GM12872 (cell line): ENCODE measurements at regions not wholly inside any gene's neighbourhood (a gene's known extent, or its start where the extent isn't known, plus 50 kb on each side); places are given as distances from the start of the nearest gene placed in this dataset.

Experiments used
- TF ChIP-seq, protein P1 (sequence below): IDR thresholded peaks from 3 replicates; pipeline ENCODE4 v1.5.1; 2011; ENCODE audit warnings: low read depth, mild to moderate bottlenecking, low read length, moderate library complexity; ENCODE audit not compliant: insufficient read depth

DNA sequence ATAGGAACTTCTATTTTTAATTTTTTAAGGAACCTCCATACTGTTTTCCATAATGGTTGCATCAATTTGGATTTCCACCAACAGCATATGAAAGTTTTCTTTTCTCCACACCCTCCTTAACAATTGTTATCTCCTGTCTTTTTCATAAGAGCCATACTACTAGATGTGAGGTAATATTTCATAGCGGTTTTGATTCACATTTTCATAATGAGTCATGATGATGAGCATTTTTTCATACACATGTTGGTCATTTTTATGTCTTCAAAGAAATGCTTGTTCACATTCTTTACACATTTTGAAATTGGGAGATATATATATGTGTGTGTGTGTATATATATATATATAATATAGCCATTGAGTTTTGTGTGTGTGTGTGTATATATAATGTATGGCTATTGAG is 420.3 kb upstream of the PCDH9 start:
- TF ChIP-seq, protein P1, sequence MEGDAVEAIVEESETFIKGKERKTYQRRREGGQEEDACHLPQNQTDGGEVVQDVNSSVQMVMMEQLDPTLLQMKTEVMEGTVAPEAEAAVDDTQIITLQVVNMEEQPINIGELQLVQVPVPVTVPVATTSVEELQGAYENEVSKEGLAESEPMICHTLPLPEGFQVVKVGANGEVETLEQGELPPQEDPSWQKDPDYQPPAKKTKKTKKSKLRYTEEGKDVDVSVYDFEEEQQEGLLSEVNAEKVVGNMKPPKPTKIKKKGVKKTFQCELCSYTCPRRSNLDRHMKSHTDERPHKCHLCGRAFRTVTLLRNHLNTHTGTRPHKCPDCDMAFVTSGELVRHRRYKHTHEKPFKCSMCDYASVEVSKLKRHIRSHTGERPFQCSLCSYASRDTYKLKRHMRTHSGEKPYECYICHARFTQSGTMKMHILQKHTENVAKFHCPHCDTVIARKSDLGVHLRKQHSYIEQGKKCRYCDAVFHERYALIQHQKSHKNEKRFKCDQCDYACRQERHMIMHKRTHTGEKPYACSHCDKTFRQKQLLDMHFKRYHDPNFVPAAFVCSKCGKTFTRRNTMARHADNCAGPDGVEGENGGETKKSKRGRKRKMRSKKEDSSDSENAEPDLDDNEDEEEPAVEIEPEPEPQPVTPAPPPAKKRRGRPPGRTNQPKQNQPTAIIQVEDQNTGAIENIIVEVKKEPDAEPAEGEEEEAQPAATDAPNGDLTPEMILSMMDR = no peak

DNA sequence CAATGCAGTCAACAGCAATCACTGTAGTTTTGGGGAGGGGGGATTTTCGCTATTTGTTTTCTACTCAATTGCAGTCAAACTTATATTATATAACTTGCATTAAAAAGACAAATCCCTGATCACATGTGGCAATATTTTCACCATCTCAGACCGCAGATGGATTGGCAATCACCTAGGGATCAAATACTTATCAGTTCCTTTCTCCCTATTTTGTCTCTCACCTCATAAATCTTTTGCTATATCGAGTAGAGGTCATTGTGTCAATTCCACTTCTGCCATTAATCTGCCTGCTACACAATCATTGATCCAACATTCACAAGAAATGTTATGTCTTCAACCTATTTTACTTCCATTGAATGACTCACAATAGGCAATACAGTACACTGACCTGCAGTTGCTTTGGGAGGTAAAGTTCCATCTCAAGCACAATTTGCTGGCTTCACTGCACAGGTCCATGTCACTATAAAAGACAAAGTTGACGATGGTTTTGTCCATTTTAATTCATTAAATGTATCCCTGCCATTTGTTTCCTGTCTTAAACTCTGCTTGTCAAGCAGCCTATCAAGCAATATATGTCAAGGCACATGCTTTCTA is 415.8 kb upstream of the PCDH9 start:
- TF ChIP-seq, protein P1 = no peak

DNA sequence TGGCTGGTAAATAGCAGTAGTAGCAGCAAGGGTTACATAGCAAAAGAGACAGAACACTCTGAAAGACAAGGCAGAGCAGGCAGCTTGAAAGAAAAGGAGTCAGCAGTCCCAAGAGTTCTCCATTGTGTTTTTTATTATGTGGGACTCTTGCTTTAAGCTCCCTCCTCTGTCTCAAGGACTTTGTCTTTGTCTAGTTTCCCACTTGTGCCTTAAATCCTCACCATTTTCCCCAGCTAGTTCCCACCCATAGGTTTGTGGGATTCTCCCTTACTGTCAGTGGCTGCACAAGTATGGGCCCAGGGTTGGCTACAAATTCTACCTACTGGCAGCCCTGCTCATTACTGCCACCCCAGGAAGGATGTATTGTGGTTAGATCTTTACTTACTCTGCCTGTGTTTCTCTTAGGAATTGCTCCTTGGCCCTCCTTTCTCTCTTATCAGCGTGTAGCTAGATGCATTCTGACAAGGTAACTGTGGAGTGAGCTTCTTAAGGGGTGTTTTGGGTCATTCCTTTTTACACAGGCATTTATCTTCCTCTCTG is 413.4 kb upstream of the PCDH9 start:
- TF ChIP-seq, protein P1 = no peak

DNA sequence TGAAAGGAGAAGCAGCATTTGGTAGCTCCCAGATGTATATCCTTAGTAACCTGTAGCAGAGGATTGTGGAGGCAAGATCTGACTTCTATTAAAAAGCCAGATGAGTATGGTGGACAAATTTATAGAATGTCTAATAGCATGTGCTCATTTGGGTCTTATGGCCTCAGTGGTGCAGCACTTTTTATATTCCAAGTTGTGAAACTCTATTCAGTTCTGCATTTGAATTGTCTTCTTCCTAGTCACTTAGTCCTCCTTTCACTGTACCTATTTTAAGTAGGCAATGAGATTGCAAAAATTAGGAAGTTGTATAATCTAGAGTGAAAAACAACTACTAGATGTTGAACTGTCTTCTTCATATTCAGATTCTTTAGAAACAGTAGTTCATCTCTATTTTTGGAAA is 412.5 kb upstream of the PCDH9 start:
- TF ChIP-seq, protein P1 = no peak

DNA sequence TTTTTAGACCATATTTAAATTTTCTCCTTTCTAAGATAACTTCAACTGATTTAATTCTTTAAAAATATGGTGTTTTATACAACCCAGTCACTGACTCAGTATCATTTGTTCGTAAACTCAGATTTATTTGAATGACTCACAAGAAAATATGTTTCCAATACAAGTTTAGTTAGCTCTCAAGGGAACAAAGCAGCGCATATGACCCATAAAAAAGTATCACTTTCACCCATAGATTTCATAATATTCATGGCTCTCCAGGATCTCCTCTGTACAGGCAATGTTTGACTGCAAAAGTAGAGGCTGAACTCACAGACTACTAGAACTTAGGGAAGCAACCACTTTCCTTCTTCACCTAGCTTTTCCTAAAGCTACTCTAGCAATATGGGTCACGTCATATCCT is 405.6 kb upstream of the PCDH9 start:
- TF ChIP-seq, protein P1 = no peak

DNA sequence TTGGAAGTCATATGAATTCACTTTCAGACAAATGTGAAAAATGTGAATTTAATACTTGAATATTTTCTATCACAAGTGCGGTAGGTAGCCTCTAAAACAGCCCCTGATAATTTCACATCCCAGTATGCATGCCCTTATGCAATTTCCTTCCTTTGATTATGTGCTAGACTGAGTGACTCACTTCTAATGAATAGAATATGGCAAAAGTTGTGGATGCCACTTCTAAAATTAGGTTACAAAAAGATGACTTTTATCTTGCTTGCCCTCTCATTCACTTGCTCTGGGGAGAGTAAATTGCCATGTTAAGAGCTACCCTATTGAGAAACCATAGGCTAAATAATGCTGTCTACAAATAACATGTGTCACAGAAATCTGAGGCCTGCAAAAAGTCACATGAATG is 402.5 kb upstream of the PCDH9 start:
- TF ChIP-seq, protein P1 = no peak

DNA sequence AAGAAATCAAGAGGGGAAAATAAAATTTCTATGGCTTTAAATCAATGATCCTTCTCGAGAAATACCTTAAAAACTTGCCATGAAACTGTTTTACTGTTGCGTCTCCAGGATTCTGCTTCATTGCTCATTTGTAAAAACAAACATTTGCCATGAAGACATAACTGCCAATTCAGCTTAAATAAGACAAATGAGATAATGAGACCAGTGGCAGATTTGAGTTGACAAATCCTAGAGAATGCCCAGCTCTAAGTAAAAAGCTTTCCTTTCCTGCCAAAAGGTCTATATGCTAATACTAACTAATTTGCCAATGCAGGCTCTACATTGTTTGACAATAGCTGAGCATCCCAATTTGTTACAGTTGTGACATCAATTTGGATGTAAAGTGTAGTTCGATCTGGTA is 400.5 kb upstream of the PCDH9 start:
- TF ChIP-seq, protein P1 = no peak
